HG03558 (cell line): ENCODE measurements at regions not wholly inside any gene's neighbourhood (a gene's known extent, or its start where the extent isn't known, plus 50 kb on each side); places are given as distances from the start of the nearest gene placed in this dataset.
"Not testable (repeated sequence)": the region's sequence is repeated elsewhere in the genome, so short reads cannot be mapped to it uniquely, and the experiment has no call there.

ENCODE experiments used
- ATAC-seq: cut with Tn5 transposase; IDR thresholded peaks from one replicate; pipeline ENCODE4 v1.9.1; 2021; ENCODE audit warnings: moderate number of reproducible peaks; ENCODE audit not compliant: unreplicated experiment; ENCODE audit errors: extremely low read depth

DNA sequence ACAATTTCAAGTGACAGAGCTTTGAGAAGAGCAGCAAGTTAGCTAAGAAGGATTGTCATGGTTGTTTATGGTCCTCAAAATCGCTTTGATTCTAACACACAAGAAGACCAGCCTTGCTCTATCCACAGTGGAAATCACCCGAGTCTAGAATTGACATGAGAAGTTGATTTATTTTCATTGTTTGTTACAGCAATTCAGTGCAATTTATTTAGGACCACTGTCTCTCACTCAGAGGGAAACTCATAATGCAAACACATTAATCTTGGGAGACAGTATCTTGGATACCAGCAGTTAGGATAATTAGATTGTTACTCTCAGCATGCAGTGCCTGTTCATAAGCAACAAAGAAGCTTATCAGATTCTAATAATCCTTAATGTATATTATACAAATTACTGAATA is 498.9 kb downstream of the NTRK2 start:
- ATAC-seq = no peak

DNA sequence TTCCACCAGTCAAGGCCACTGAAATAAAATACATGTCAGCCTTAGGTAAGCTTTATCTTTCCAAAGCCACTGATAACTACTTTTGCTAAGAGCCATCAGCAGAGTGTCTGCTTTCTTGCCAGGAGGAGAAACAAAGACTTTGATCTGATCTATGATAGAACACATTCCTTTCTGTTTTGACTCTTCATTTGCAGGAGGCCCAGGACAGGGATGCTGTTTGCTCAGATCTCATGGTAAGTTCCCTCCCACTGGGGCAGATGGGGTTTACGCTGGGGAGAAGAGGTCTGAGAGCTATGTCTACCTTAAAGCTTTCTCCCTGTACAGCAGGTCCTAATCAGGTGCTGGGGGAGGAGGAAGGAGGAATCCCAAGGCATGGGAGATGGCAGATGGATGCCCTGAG is 497.6 kb downstream of the NTRK2 start:
- ATAC-seq = no peak

DNA sequence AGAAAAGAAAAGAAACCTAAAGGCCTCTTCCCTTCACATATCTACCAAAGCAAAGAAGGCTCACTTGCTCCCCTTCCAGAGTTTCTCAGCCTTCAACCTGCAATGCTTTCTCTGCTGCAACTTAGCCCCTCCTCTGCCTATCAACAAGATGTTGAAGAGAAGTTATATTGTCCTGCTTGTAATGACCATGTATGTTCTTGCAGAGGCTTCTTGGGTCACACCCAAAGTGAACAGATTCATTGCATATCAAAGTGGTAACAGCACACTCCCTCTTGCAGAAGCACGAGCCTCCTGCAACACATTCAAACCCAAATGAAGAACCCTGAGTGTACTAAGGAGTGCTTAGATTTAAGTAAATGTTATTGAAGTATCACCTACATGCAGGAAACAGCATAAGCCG is 494.3 kb downstream of the NTRK2 start:
- no peak for ATAC-seq

DNA sequence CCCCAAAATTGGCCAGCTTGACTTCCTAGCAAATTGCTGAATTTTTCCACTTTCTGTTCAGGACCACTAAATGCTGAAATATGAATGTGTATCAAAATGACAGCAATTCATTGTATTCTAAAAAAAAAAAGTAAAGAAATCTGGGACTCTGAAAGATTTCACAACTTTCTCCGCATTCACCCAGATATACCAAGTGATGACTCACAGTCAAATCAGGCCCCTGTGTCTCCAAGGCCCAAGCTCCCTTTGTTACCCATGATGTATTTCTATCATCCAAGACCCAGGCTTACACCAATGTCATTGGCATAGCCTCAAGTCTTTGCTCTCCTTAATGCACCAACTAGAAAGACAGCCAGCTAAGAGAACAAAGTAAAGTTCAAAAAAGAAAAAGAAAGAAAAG is 493.9 kb downstream of the NTRK2 start:
- no peak for ATAC-seq

DNA sequence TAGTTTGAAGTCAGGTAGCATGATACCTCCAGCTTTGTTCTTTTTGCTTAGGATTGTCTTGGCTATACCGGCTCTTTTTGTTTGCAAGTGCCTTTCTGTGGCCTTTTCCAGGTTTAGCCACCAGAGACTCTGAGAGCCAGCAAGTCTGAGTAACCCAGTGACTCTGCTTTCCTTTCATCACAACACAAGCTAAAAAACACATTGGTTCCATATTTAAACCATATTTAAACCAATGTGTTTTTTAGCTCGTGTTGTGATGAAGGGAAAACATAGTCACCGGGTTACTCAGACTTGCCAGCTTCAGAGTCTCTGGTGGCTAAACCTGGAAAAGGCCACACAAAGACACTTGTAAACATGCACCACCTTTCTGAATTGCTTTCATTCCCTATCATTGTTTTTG is 493.3 kb downstream of the NTRK2 start:
- ATAC-seq = no peak

DNA sequence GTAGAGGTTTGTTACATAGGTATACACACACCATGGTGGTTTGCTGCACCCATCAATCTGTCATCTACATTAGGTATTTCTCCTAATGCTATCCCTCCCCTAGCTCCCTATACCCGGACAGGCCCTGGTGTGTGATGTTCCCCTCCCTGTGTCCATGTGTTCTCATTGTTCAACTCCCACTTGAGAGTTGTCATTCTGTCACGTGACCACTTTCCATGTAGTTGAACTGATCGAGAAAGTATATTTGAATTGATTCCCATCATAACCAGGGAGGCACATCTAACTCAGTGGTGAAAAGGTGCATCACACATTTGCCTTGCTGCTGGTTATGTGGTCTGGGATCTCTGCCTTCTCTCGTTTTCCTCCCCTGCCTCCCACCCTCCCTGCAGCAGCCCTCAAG is 491.4 kb downstream of the NTRK2 start:
- not testable (repeated sequence) for ATAC-seq

DNA sequence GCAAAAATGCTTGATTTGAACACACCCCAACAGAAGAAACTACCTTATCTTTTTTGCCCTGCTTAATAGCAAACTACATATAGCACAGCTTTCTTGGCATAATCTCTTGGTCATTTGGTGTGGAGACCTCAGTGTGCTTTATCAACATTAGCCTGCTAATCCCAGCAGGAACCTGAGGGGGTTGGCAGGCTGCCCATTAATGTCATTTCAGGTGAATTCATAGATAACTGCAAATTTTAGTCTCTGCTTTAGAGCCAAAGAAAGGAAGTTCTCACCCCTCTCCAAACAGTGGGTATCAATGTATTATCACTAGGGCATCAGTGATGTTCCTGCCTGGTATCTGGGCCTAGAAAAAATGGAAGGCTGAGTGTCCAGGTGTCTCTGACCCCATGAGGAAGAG is 489.0 kb downstream of the NTRK2 start:
- no peak for ATAC-seq

DNA sequence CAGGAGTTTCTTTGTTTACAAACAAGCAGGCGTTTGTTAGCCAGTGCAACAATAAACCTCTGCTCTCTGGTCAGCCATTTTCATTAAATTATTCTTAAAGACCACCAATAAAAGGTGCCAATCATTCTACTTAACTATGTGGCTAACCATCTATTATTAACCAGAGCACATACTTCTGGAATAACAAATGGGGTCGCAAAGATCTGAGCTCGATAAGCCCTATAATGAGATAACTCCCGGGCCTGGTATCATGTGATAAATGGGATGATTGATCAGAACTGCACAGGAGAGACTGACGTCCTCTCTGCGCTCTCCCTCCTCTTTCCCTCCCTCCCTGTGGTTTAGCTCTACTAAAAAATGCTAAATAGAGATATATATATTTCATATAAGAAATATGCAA is 488.2 kb downstream of the NTRK2 start:
- ATAC-seq = no peak

DNA sequence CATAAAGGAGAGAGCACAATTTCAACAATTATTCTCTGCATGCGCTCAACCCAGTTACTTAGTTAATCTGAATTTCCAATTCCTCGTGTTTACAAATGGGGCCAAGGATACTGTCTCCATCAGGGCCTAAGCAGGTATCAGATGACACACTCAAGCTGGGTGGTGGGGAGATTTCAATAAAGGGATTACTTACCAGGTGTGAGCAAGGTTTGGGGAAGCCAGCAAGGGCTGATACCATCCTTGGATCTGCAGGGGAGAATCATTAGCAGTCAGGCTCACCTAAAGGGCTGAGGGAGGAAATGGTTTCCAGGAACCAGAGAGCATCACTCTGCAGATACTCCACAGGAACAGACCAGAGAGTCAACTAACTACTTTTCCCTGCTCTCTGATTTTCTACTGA is 487.1 kb downstream of the NTRK2 start:
- ATAC-seq = no peak

DNA sequence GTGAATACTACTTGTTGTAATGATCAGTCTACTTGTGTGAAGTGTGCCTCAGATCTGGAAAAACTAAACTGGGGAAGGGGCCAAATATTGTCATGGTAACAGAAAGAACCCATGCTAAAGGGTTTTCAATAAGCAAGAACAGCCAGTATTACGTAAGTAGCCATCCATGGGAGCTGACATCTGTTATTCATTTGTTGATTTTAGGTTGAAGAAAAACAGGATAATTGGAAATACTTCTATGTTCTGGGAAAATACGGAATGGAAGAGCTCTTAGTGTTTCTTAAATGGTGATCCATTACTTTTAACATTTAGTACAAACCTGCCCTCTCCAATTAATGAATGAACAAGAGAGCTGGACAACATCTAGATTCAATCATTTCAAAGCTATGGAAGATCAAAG is 485.8 kb downstream of the NTRK2 start:
- no peak for ATAC-seq

DNA sequence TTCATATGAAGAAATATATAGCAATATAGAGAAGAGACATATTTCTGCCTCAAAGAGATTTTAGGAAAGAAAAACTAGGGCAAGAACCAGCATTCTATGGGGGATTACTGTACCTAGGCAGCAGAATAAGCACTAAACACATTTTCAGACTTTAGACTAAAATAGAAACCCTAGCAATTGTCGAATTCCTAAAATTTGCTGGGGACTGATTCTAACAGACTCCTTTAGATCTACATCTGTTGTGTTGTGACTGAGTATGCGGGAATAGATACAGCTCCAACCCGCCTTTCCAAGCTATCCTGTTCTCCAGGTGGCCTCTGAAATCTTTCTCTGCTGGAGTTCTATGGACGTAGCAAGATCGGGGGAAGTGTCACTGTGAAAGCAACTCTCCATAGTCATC is 482.2 kb downstream of the NTRK2 start:
- no peak for ATAC-seq

DNA sequence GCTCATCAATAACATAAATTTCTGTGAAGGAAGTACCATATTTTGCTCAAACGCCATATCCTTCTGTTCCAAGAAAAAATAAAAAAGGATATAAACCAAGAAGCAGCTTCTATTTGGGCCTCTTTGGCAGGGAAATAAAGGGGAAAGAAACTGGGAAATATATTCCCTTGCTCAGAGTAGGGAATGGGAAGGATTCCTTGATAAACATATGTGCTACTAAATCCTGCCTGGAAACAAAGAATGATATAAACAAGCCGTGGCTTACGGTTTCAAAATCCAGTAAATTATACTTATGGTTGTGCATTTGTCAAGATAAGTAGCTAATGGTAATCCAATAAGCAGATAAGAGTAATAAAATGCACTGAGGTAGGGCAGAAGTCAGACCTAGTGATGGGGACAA is 481.6 kb downstream of the NTRK2 start:
- ATAC-seq = no peak

DNA sequence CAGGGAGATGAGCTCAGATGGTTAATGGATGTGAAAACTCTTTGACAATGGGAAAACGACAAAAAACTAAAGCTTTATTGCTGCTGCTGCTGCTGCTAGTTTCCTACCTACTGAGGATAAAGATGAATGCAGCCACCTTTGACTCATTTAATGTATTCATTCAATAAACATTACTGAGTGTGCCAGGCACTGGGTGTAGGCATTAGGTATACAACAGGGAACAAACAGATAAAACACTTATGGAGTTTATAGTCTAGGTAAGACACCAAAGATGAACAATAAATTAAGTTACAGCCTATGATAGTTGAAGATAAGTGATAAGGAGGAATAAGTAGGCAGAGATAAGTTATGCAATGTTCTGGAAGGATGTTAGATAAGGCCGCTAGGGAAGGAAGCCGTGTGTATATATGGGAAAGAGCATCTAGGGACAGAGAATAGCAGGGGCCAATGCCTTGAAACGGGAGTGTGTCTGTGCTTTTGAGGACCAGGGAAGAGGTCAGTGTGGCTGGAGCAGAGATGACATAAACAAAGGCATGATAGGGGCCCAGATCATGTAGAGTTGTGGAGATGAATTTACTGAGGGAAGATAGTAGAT is 477.6 kb downstream of the NTRK2 start:
- ATAC-seq = no peak

DNA sequence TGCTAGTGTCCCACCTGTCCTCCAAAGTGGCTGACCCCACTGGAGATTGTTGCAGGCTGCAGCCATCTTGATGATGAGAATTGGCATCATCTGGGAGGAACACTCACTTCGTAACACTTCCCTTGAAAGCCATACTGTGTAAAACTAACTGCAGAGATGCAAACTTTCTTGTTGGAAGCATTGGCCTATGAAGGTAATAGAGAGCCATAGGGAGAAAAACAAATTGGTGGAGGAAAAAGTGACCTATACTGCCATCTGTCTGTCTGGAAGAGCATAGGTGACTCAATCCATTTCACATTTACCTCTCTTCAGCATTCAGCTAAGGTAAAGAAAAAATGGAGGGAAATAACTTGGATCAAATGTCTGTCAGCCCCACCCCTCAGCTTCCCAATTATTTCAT is 473.4 kb downstream of the NTRK2 start:
- no peak for ATAC-seq

DNA sequence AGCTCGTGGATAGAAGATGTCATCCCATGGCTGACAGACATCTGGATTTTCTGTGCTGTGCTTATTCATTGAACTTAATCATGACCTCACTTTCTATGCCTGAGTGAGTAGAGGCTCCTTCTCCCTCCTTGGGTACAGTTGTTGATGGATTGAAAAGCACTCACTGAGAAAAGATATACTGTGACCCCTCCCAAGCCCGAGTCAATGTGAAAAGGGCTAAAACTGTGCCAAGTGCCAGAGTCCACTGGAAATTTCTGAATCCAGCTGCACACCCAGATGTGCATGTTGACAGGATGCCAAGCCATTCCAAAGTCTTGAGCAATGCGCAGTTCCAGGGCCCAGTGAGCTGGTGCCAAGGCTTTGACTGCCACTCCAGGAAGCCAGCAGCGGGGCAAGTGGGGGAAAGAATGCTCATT is 473.0 kb downstream of the NTRK2 start:
- ATAC-seq = no peak

DNA sequence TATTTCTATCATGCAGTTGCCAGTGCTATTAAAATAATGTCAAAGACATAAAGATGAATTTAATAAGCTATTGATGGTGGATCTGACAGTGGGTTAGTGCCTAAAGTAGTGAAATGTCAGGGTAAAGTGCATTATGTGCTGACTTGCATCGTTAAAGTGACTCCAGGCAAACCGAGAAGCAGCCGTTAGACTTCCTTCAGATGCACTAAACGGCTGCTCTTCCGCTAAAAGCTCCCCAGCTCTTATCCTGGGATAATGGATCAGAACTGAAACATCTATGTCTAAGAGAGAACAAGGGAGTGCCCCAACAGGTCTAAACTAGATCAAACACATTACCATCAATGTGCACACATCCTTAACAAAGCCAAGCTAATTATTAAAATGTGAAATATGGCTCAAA is 468.2 kb downstream of the NTRK2 start:
- ATAC-seq = no peak

DNA sequence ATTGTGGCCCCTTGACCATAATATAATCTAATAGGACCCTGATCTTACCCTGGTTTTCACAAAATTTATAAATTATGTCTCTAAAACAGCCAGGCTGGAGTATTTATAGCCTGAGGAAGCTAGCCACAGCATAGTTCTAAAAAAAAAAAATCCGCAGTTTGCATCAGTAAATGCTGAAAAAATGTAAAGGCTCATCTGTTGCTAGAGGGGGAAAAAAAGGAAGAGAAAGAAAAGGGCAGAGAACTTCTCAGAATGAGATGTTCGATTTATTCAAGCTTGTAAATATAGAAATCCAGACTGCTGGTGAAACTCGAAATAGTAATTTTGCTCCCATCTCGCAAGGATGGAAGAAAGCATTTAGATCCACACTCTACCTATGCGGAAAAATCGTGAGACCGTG is 467.5 kb downstream of the NTRK2 start:
- ATAC-seq = no peak

DNA sequence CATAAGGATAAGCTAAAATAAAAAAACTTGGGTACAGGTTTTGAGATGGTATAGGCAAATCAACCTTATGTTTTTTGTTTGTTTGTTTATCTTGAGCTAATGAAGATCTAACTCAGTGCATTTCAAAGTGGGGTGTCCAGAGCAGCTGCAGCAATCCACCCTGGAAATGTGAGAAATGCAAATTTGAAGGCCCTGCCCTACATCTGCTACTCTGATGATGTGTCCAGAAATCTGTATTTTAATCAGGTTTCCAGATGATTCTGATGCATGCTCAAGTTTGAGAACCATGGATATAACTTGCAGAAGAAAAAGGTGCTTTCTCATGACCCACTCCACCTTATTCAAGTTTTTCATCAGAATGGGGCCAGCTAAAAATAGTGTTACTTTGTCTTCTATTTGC is 467.0 kb downstream of the NTRK2 start:
- ATAC-seq = no peak

DNA sequence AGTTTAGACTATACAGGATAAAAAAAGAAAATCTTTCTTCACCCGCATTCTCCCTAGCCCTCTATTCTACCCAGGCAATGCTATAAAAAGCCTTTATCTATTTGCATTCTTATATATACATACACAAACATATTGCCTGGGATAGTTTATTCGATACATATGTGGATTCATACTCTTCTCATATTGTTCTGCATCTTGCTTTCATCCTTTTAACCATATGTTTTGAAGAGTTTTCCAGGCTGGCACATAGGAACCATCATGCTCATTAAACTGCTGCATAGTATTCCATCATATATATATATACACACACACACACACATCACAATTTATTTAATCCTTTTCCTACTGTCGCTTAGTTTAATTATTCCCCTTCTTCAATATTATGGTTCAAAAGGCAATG is 461.2 kb downstream of the NTRK2 start:
- ATAC-seq = no peak

DNA sequence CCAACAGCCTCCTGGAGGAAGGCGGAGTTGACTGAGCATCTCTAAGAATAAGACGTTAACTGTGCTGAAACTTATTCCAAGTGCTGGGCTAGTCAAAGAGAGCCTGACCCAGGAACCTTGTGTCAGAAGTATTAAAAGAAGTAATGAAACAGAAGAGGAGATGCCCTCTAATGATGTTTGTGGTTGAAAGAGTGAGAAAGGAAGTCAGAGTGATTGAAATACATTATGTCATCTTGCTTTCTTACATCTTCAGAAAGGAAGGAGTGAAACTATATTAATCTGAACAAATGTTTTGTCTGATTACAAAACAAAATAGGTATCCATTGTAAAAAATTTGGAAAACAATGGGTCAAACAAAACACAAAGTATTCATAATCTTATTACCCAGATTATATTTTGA is 460.7 kb downstream of the NTRK2 start:
- no peak for ATAC-seq

DNA sequence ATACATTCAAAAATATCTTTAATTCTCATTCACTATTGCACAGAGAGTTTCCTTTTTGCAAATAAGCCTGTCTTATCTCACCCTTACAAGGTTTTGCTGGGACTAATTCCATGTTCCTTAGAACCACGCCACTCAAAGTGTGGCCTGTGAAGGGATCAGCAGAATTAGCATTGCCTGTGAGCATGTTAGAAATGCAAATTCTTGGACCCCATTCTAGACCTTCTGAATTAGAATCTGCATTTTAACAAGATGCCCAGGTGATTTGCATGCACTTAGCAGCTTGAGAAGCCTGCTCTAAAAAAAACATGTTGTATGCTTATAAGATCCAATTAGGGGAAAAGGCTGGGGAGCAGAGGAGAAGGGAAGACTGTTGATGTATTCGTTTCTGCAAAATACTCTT is 460.0 kb downstream of the NTRK2 start:
- no peak for ATAC-seq

DNA sequence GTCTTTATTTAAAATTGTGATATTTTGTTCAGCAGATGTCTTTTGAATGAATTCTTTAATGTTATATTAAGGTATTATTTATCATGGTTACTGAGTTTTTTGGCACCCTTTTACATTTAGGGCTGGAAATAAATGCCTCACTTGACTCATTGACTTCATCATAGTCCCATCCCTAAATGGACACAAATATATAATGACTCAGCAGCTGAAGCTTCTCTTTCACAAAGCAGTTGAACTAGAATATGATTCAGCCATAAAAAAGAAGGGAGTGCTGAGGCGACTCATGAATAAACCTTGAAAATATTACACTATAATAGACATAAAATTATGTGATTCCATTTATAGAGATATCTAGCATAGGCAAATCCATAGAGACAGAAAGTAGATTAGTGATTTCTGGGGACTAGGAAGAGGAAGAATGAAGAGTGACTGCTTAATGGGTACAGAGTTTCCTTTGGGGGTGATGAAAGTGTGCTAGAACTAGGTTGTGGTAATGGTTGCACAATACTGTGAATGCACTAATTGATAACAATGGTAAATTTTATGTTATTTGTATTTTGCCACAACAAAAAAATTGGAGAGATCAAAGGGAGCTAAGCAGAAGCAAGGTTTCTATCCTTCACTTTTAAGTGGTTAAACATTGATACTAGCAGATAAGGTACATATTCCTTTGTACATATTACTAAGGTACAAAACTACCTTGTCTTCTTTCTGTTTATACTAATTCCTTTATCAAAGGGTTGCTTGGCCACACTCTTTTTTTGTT is 449.6 kb downstream of the NTRK2 start:
- ATAC-seq = no peak
